ENCODE measurements at regions not wholly inside any gene's neighbourhood (a gene's known extent, or its start where the extent isn't known, plus 50 kb on each side); places are given as distances from the start of the nearest gene placed in this dataset.

- TF ChIP-seq POLR2A (IDR thresholded peaks at IDR 0.05) (no peak), CTCF (IDR thresholded peaks at IDR 0.05) (no peak)
Measured at GRCh38 chr4:14602206-14602605, 400.1 kb upstream of the CPEB2 start.
